ENCODE measurements at regions not wholly inside any gene's neighbourhood (a gene's known extent, or its start where the extent isn't known, plus 50 kb on each side); places are given as distances from the start of the nearest gene placed in this dataset.

DNA sequence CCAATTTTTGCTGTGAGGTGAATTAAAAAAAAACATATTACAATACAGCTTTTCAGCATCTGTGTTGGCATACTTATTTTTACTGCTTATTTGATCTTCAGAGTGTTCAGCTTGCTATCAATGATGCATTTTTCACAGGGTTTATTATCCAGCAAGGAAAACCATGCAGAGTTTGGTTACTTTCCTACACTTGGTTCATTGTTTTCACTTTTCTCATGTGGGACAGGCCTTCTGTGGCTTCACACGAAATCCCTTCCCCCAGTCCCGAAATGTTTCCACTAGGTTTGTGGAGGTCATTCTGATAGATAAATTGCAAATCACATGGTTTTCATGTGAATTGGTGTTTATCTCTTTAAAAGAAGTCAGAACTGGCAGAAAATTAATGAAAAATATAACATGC, 205.8 kb downstream of the SPCS3 start:
- TF ChIP-seq, protein P1, sequence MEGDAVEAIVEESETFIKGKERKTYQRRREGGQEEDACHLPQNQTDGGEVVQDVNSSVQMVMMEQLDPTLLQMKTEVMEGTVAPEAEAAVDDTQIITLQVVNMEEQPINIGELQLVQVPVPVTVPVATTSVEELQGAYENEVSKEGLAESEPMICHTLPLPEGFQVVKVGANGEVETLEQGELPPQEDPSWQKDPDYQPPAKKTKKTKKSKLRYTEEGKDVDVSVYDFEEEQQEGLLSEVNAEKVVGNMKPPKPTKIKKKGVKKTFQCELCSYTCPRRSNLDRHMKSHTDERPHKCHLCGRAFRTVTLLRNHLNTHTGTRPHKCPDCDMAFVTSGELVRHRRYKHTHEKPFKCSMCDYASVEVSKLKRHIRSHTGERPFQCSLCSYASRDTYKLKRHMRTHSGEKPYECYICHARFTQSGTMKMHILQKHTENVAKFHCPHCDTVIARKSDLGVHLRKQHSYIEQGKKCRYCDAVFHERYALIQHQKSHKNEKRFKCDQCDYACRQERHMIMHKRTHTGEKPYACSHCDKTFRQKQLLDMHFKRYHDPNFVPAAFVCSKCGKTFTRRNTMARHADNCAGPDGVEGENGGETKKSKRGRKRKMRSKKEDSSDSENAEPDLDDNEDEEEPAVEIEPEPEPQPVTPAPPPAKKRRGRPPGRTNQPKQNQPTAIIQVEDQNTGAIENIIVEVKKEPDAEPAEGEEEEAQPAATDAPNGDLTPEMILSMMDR (IDR thresholded peaks at IDR 0.05; ENCODE audit: low read length, missing control alignments) = no peak
- no peak overlapping the region for H3K4me3 ChIP-seq (replicated peaks; ENCODE audit: low read depth, low read length)
- no peak for DNase-seq (ENCODE audit: low read depth)

GRCh38 chr4:176526704-176527103, 206.9 kb downstream of the SPCS3 start:
- TF ChIP-seq, protein P1 (IDR thresholded peaks at IDR 0.05; ENCODE audit: low read length, missing control alignments) = no peak
- H3K4me3 ChIP-seq (replicated peaks; ENCODE audit: low read depth, low read length) = no peak overlapping the region
- DNase-seq (ENCODE audit: low read depth) = no peak

- H3K4me3 ChIP-seq (replicated peaks; ENCODE audit: low read depth, low read length) = no peak overlapping the region
- TF ChIP-seq, protein P1 (IDR thresholded peaks at IDR 0.05; ENCODE audit: low read length, missing control alignments) = no peak
- DNase-seq (ENCODE audit: low read depth) = no peak
Measured at GRCh38 chr4:176529574-176529973, 209.8 kb downstream of the SPCS3 start.

DNA sequence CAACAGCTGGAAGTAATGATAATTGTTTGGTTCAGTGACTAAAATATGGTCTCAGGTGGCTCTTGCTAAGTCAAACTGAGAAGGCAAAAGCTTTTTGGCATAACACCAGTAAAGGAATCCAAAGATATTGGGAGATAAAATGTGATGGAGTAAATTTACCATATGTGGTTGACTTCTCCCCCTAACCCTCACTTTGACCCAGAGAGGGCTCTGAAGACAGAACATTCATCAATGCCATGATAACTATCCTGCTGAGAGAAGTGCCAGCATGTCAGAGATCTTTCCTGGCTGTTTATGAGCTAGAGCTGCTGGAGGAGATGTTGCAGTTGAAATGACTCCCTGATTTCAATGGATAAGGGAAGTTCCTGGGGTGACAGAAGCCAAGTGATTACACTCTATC, 213.4 kb downstream of the SPCS3 start:
- TF ChIP-seq, protein P1 (IDR thresholded peaks at IDR 0.05; ENCODE audit: low read length, missing control alignments) = no peak
- no peak for DNase-seq (ENCODE audit: low read depth)
- no peak overlapping the region for H3K4me3 ChIP-seq (replicated peaks; ENCODE audit: low read depth, low read length)

DNA sequence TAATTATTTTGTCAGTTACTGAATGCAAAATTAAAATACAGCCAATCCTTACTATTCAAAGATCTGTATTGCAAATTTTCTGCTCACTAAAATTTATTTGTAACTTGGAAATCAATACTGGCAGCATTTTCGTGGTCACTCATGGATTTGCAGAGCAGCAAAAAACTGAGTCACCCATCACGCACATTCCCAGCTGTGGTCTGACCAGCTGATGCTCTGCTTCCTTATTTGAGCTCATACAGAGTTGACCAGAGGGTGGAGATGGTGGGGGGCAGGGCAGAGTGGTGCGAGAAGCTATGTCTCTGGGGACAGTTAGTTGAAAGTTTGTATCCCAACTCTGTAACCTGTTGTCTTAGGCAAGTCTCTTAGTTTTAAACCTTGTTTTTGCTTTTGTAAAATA, 214.8 kb downstream of the SPCS3 start:
- no peak overlapping the region for H3K4me3 ChIP-seq (replicated peaks; ENCODE audit: low read depth, low read length)
- TF ChIP-seq, protein P1 (IDR thresholded peaks at IDR 0.05; ENCODE audit: low read length, missing control alignments) = no peak
- peak; percentile 62 for DNase-seq (ENCODE audit: low read depth)

DNA sequence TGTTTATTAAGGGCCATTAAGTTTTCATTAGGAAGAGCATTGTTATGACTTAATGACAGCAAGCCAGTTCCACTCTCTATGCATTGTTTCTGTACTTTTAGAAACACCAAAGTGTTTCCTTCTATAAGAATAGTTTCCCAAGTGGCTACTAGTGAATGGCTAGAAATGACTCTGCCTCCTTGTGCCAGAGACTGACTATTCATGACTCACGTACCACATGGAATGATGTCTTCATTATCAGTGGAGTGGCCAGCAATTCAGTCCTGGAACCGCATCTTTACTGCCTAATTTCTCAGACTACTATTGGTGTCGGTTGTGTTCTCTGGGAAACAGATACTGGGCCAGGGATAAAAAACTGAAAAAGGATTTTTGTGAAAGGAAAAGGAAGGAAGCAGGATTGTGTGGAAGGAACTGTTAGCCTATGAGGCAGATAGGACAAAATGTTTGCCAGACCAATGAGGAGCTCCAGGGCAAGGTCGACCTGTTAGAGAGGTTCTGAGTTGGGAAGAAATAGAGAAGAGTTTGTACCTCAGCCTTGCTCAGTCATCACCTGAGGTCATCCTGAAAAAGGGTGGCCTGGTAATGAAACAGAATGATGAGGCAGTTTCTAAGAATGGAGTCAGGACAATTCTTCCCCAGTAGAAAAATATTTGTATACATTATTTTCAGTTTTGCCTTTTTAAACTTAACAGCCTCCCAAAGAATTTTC, 218.6 kb downstream of the SPCS3 start:
- H3K4me3 ChIP-seq (replicated peaks; ENCODE audit: low read depth, low read length) = no peak overlapping the region
- TF ChIP-seq, protein P1 (IDR thresholded peaks at IDR 0.05; ENCODE audit: low read length, missing control alignments) = no peak
- peak; percentile 86 for DNase-seq (ENCODE audit: low read depth)
